OCI-LY3 (cell line): ENCODE measurements at regions not wholly inside any gene's neighbourhood (a gene's known extent, or its start where the extent isn't known, plus 50 kb on each side); places are given as distances from the start of the nearest gene placed in this dataset.

ENCODE experiments used
- H2AFZ ChIP-seq: fragments of 200-600, 300-600 bp; shearing (Covaris generic); 2 replicates; pipeline ENCODE4 v1.6.0; 2014; ENCODE audit warnings: antibody characterized with exemption, low read depth, low read length
- H3K27ac ChIP-seq: fragments of 200-600, 300-600 bp; sonication (generic); 2 replicates; pipeline ENCODE4 v1.5.1; 2014; ENCODE audit warnings: mild to moderate bottlenecking, low read length, moderate library complexity, mixed read lengths
- H3K27me3 ChIP-seq: fragments of 200-600, 300-600 bp; sonication (generic); 2 replicates; pipeline ENCODE4 v1.6.1; 2014; ENCODE audit warnings: low read depth, low read length, mixed read lengths
- H3K36me3 ChIP-seq: fragments of 200-600, 300-600 bp; sonication (generic); replicated peaks from 2 replicates; pipeline ENCODE3; 2014; ENCODE audit warnings: low read depth, low read length, mixed read lengths
- H3K4me1 ChIP-seq: fragments of 300-600, 200-600 bp; sonication (generic); 2 replicates; pipeline ENCODE4 v1.6.1; 2014; ENCODE audit warnings: low read length, mixed read lengths
- H3K4me2 ChIP-seq: fragments of 200-600, 300-600 bp; sonication (generic); 2 replicates; pipeline ENCODE4 v1.6.1; 2014; ENCODE audit warnings: low read length, mixed read lengths
- H3K4me3 ChIP-seq: fragments of 300-600, 200-600 bp; sonication (generic); 2 replicates; pipeline ENCODE4 v1.5.1; 2014; ENCODE audit warnings: antibody characterized with exemption, mild to moderate bottlenecking, low read length, moderate library complexity
- H3K79me2 ChIP-seq: fragments of 300-600, 200-600 bp; shearing (Covaris generic); 2 replicates; pipeline ENCODE4 v1.6.1; 2014; ENCODE audit warnings: mild to moderate bottlenecking, low read length, mixed read lengths
- H3K9ac ChIP-seq: fragments of 300-600, 200-600 bp; shearing (Covaris generic); 2 replicates; pipeline ENCODE4 v1.6.0; 2014; ENCODE audit warnings: mild to moderate bottlenecking, low read length, moderate library complexity
- H3K9me3 ChIP-seq: fragments of 200-600, 300-600 bp; shearing (Covaris generic); 2 replicates; pipeline ENCODE4 v1.6.1; 2014; ENCODE audit warnings: low read length, mixed read lengths; ENCODE audit not compliant: insufficient read depth
- H4K20me1 ChIP-seq: fragments of 200-600, 300-600 bp; sonication (generic); 2 replicates; pipeline ENCODE4 v1.6.1; 2016; ENCODE audit warnings: low read length, mixed read lengths; ENCODE audit not compliant: insufficient read depth
- EZH2phosphoT487 ChIP-seq: fragments of 200-600 bp; shearing (Covaris generic); IDR thresholded peaks from 2 replicates; pipeline ENCODE4 v1.6.1; 2018; ENCODE audit warnings: antibody characterized with exemption, mixed run types, low read depth
- TF ChIP-seq, protein P1 (sequence below): fragments of 200-600, 300-600 bp; sonication (generic); IDR thresholded peaks from 2 replicates; pipeline ENCODE4 v1.5.1; 2014; ENCODE audit warnings: antibody characterized with exemption, low read length, low read depth

DNA sequence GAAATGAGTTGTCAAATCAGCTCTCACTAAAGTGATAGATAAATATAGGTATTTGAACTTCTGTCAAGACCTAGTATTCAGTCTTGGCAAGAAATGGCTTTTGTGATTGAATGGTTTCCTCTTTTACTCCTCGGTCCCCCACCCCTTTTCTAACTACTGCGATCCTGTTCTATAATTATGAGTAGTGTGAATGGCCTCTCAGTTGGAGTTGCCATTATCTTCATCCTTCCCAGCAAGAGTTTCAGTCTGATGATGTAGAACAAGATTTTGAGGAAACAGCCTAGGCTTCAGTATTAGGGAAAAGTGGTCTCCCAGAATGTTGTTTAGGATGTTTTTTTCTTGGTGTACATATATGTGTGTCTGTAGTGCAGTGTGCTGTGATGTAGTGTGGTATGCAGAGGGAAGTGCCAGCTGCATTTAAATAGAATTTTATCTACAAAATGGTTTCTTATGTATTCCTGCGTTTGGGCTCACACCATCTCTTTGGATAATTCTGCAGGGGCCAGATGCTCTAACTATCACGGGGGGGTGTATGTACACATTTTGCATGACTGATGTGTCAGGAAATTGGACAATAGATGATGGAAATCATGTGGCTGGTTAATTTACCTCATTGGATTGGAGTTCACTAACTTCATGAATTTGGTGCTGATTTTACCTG lies 180.1 kb upstream of the MMS22L start:
- Histone ChIP-seq H3K27ac (no peak overlapping the region), H3K9me3 (no peaks in the 10 kb centered on the region), H3K9ac (no peak overlapping the region), H3K79me2 (no peaks in the 10 kb centered on the region), H3K4me1 (peaks cover 22% of the 10 kb centered on the region), H3K4me2 (no peak overlapping the region), H4K20me1 (no peaks in the 10 kb centered on the region), H2AFZ (no peak overlapping the region), H3K4me3 (no peak overlapping the region), H3K36me3 (no peaks in the 10 kb centered on the region), H3K27me3 (no peaks in the 10 kb centered on the region)
- TF ChIP-seq, protein P1, sequence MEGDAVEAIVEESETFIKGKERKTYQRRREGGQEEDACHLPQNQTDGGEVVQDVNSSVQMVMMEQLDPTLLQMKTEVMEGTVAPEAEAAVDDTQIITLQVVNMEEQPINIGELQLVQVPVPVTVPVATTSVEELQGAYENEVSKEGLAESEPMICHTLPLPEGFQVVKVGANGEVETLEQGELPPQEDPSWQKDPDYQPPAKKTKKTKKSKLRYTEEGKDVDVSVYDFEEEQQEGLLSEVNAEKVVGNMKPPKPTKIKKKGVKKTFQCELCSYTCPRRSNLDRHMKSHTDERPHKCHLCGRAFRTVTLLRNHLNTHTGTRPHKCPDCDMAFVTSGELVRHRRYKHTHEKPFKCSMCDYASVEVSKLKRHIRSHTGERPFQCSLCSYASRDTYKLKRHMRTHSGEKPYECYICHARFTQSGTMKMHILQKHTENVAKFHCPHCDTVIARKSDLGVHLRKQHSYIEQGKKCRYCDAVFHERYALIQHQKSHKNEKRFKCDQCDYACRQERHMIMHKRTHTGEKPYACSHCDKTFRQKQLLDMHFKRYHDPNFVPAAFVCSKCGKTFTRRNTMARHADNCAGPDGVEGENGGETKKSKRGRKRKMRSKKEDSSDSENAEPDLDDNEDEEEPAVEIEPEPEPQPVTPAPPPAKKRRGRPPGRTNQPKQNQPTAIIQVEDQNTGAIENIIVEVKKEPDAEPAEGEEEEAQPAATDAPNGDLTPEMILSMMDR: no peak
- TF ChIP-seq EZH2phosphoT487: no peak

DNA sequence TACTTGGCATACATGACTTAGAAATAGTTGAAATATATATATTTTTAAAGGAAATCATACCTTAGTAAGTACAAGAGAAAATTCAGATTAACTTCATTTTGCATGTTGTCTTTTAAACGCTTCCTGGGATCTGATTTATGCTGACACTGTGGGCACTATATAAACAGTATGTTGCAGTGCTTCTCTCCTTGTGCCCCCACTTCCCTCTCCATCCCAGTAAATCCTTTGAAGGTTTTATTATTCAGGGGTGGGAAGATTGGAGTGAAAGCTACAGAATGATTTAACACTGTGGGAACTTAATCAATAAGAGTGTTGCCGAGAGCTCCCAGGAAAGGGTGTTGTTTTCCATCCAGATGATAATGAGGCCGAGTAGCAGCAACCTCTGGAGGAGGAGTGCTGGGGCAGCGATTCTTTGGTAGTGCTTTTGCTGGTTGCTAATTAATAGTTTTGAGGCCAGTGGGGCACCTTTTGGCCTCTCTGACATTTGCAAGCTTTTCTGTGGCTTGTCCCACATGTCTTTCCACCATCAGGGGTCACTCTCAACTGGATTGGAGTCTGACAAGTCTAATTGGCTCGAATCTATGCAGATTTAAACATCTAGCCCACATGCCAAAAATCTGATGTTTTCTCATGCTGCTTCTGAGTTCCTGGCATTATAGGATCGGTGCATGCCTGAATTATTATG lies 183.0 kb upstream of the MMS22L start:
- Histone ChIP-seq H3K4me2 (no peak overlapping the region), H2AFZ (no peak overlapping the region), H3K9me3 (no peaks in the 10 kb centered on the region), H3K79me2 (no peaks in the 10 kb centered on the region), H3K27me3 (no peaks in the 10 kb centered on the region), H3K4me1 (peaks cover 11% of the 10 kb centered on the region), H4K20me1 (no peaks in the 10 kb centered on the region), H3K27ac (no peak overlapping the region), H3K9ac (no peak overlapping the region), H3K36me3 (no peaks in the 10 kb centered on the region), H3K4me3 (no peak overlapping the region)
- TF ChIP-seq, protein P1: no peak
- no peak for TF ChIP-seq EZH2phosphoT487

DNA sequence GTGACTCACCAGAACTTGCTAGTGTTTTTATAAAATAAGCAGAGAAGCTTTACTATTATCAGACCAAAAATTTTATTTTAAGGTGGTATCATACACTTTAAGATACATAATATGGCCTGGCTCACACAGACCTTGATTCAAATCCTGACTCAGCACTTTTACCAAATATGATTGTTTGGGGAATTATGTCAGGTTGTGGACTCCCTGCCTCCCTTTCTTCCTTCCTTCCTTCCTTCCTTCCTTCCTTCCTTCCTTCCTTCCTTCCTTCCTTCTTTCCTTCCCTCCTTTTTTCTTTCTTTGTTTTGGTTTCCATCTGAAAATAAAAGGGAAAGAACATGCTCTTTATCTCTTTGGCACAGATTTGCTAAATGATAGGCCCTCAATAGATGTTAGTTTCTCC lies 186.0 kb upstream of the MMS22L start:
- Histone ChIP-seq H2AFZ (no peak overlapping the region), H3K27me3 (no peaks in the 10 kb centered on the region), H3K4me2 (no peak overlapping the region), H3K9me3 (no peaks in the 10 kb centered on the region), H3K4me1 (no peaks in the 10 kb centered on the region), H3K9ac (no peak overlapping the region), H3K36me3 (no peaks in the 10 kb centered on the region), H3K4me3 (no peak overlapping the region), H3K27ac (no peak overlapping the region), H4K20me1 (no peaks in the 10 kb centered on the region), H3K79me2 (no peaks in the 10 kb centered on the region)
- TF ChIP-seq, protein P1: no peak

DNA sequence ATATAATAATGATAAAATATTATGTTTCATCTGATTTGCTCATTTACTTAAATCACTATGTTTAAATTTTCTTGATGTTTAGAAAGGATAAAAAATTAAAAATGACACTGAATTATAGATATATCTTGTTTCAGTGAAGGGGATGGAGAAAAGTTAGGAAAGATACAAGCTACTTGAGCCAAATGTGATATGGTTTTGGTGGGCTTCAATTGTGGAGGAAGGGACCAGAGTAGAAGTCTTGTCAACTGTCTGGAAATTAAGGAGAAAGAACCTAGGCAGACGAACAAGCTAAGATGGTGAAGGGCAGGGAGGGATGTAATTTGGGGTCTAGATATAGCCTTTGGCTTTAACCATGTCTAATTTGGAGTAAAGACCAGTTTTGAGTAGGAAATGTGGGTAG lies 186.4 kb upstream of the MMS22L start:
- Histone ChIP-seq H3K9ac (no peak overlapping the region), H3K27me3 (no peaks in the 10 kb centered on the region), H2AFZ (no peak overlapping the region), H3K27ac (no peak overlapping the region), H3K4me1 (no peaks in the 10 kb centered on the region), H4K20me1 (no peaks in the 10 kb centered on the region), H3K9me3 (no peaks in the 10 kb centered on the region), H3K4me3 (no peak overlapping the region), H3K4me2 (no peak overlapping the region), H3K79me2 (no peaks in the 10 kb centered on the region), H3K36me3 (no peaks in the 10 kb centered on the region)
- no peak for TF ChIP-seq EZH2phosphoT487
- TF ChIP-seq, protein P1: no peak
